ENCODE measurements at regions not wholly inside any gene's neighbourhood (a gene's known extent, or its start where the extent isn't known, plus 50 kb on each side); places are given as distances from the start of the nearest gene placed in this dataset.

- TF ChIP-seq, protein P1, sequence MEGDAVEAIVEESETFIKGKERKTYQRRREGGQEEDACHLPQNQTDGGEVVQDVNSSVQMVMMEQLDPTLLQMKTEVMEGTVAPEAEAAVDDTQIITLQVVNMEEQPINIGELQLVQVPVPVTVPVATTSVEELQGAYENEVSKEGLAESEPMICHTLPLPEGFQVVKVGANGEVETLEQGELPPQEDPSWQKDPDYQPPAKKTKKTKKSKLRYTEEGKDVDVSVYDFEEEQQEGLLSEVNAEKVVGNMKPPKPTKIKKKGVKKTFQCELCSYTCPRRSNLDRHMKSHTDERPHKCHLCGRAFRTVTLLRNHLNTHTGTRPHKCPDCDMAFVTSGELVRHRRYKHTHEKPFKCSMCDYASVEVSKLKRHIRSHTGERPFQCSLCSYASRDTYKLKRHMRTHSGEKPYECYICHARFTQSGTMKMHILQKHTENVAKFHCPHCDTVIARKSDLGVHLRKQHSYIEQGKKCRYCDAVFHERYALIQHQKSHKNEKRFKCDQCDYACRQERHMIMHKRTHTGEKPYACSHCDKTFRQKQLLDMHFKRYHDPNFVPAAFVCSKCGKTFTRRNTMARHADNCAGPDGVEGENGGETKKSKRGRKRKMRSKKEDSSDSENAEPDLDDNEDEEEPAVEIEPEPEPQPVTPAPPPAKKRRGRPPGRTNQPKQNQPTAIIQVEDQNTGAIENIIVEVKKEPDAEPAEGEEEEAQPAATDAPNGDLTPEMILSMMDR (IDR thresholded peaks at IDR 0.05; ENCODE audit: low read depth, low read length, missing control alignments): no peak
- H3K4me3 ChIP-seq (ENCODE audit: low read depth, low read length): no peak overlapping the region
- DNase-seq (ENCODE audit: low read depth): no peak
Observed at GRCh38 chr9:118209343-118209742, 505.1 kb downstream of the TLR4 start.

GRCh38 chr9:118215549-118215948 is 511.3 kb downstream of the TLR4 start:
- TF ChIP-seq, protein P1 (IDR thresholded peaks at IDR 0.05; ENCODE audit: low read depth, low read length, missing control alignments): no peak
- DNase-seq (ENCODE audit: low read depth): no peak
- no peak overlapping the region for H3K4me3 ChIP-seq (ENCODE audit: low read depth, low read length)

DNA sequence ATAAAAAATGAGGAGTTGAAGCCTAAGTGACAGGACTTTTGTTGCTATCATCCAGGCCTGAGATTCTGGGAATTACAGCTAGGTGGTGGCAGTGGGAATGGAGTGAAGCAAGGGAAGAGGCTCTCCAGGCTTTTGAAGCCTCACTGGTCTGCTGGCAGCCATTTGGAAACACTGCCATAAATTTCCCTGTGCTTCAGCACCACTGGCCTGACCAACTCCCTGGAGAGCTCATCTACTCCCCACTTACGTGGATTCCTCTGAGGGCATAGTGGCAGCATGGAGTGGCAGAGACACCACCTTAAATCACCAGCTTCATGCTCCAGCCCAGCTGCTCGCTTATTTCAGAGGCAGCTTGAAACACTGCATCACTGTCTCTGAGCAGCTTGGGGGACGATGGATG is 518.2 kb downstream of the TLR4 start:
- TF ChIP-seq, protein P1 (IDR thresholded peaks at IDR 0.05; ENCODE audit: low read depth, low read length, missing control alignments): no peak
- H3K4me3 ChIP-seq (ENCODE audit: low read depth, low read length): no peak overlapping the region
- DNase-seq (ENCODE audit: low read depth): no peak

DNA sequence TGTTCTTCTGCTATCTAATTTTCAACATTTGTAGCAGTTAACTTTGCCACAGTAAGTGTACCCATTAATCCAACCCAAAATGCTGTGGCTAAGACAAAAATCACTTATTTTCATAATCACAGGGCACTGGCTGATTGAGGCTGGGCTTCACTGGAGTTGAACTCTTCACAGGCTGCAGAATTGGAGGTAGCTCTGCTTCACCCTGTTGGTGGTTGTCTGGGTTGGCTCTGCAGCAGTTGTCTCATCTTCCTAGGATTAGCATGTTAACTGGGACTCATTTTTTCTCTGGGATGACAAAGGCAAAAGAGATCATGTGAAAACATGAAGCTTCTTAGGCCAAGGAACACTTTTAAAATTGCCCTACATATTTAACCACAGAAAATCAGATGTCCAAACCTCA is 518.9 kb downstream of the TLR4 start:
- DNase-seq (ENCODE audit: low read depth): no peak
- H3K4me3 ChIP-seq (ENCODE audit: low read depth, low read length): no peak overlapping the region
- TF ChIP-seq, protein P1 (IDR thresholded peaks at IDR 0.05; ENCODE audit: low read depth, low read length, missing control alignments): no peak

GRCh38 chr9:118230329-118230728 is 526.1 kb downstream of the TLR4 start:
- no peak overlapping the region for H3K4me3 ChIP-seq (ENCODE audit: low read depth, low read length)
- no peak for DNase-seq (ENCODE audit: low read depth)
- TF ChIP-seq, protein P1 (IDR thresholded peaks at IDR 0.05; ENCODE audit: low read depth, low read length, missing control alignments): no peak

DNA sequence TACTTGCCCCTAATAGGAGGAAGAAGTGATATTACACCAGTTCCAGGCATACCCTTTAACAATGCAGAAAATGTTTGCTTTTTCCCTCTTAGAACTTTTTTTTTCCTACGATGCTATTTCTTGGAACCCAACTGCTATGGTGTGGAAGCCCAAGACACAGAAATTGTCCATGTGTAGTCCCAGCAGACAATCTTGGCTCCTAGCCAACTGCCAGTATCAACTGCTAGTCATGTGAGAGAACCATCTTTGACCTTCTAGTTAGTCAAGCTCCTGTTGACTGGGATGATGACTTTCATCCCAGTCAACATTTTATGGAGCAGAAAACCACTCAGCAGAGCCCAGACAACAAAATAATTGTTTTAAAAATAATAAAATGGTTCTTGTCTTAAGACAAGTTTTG is 532.4 kb downstream of the TLR4 start:
- DNase-seq (ENCODE audit: low read depth): no peak
- no peak overlapping the region for H3K4me3 ChIP-seq (ENCODE audit: low read depth, low read length)
- TF ChIP-seq, protein P1 (IDR thresholded peaks at IDR 0.05; ENCODE audit: low read depth, low read length, missing control alignments): no peak

DNA sequence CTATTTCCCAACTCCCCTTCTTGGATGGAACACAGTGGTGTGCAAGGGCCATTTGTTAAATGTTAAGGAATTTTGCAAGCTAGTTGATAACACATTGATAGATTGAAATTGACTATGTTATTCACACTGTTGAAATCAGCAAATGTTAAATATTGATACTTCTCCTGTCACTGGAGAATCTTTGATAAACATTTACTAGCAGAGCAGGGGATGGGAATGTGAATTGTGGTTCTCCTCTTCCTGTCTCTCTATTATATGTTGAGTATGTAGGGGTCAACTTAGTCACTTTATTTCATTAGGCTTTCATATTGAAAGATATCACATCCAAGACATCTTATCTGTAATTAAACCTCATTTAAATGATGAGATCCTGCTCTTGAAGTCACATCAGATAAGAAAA is 533.9 kb downstream of the TLR4 start:
- no peak for DNase-seq (ENCODE audit: low read depth)
- no peak overlapping the region for H3K4me3 ChIP-seq (ENCODE audit: low read depth, low read length)
- TF ChIP-seq, protein P1 (IDR thresholded peaks at IDR 0.05; ENCODE audit: low read depth, low read length, missing control alignments): no peak
